H7 (cell line): ENCODE measurements at regions not wholly inside any gene's neighbourhood (a gene's known extent, or its start where the extent isn't known, plus 50 kb on each side); places are given as distances from the start of the nearest gene placed in this dataset.
"Not testable (repeated sequence)": the region's sequence is repeated elsewhere in the genome, so short reads cannot be mapped to it uniquely, and the experiment has no call there.

Experiments
- DNase-seq: peaks from one replicate; pipeline ENCODE4 v3.0.0; 2012
- H3K27me3 ChIP-seq: 2 replicates; pipeline ENCODE4 v1.6.0; 2011; ENCODE audit warnings: mild to moderate bottlenecking, low read length; ENCODE audit not compliant: control insufficient read depth, insufficient read depth
- H3K36me3 ChIP-seq: replicated peaks from 2 replicates; pipeline ENCODE4 v1.5.1; 2011; ENCODE audit warnings: low read length; ENCODE audit not compliant: control insufficient read depth, insufficient read depth
- H3K4me3 ChIP-seq: 2 replicates; pipeline ENCODE4 v1.5.1; 2011; ENCODE audit warnings: low read depth, mild to moderate bottlenecking, control low read depth, low read length, moderate library complexity; ENCODE audit not compliant: insufficient read depth

DNA sequence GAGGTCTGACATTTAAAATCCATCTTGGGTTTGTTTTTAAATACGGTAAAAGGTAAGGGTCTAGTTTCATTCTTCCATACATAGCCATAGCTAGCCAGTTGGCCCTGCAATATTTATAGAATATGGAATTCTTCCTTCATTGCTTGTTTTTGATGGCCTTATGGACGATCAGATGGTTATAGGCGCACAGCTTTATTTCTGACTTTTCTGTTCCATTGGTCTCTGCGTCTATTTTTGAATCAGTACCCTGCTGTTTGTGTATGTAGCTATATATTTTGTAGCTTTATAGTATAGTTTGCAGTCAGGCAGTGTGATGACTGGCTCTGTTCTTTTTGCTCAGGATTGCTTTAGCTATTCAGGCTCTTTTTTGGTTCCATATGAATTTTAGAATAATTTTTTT is 366.8 kb upstream of the MIS18BP1 start:
- no peaks in the 10 kb centered on the region for H3K36me3 ChIP-seq
- H3K27me3 ChIP-seq, result no peaks in the 10 kb centered on the region
- no peak overlapping the region for H3K4me3 ChIP-seq
- no peak for DNase-seq

DNA sequence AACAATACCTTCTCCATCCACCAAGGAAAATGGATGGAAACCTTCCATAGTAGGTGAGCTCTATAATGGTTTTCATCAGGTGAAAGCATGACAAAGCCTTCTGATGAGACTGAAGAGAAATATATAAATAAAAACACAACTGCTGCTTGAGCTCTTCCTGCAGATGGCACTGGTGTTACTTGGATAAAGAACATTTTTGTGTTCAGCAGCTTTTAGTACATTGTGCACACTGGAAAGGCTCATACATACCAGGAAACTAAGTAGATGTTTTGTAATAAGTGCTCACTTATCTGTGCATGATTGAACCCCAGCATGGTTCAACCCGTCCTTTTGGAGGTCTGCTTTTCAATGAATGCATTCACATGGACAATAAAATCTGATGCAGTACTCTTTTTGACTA is 357.3 kb upstream of the MIS18BP1 start:
- DNase-seq, result no peak
- no peak overlapping the region for H3K4me3 ChIP-seq
- H3K27me3 ChIP-seq, result no peaks in the 10 kb centered on the region
- H3K36me3 ChIP-seq, result no peaks in the 10 kb centered on the region

DNA sequence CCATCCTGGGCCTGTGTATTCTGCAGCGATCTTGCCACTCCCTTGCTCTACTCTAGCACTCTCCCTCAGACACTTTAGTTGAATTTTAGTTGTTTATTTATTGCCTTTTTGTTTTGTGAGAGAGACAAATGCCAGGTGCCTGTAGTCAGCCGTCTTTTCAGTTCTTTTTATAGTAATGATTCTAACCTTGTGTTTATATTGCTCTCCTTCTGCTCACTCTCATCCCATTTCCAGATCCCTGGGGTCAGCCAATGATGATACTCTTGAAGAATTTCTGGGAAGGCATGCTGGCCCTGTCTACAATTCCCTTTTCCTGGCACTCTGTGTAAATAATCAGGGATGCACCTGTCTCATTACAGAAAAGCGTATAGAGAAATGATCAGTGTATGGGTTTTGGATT is 334.1 kb upstream of the MIS18BP1 start:
- no peaks in the 10 kb centered on the region for H3K27me3 ChIP-seq
- no peaks in the 10 kb centered on the region for H3K36me3 ChIP-seq
- no peak for DNase-seq
- H3K4me3 ChIP-seq, result no peak overlapping the region

DNA sequence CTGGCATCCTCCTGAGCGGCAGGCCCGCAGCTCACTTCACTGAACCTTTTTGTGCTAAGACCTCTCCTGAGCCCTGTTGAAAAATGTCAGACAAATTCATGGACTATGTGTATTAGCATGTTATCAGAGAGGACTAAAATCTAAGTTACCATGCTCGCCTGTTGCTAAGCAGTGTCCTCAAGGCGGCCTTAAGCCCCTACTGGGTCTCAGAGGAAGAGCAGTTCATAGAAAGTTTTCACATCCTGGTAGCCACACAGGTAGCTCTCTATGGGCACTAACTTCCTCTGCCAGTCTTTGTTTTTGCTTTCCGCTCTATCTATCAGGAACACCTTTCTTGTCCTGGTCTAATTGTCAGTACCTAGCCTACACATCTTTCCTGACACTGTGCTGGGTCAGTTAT is 306.6 kb upstream of the MIS18BP1 start:
- no peaks in the 10 kb centered on the region for H3K27me3 ChIP-seq
- no peak overlapping the region for H3K4me3 ChIP-seq
- H3K36me3 ChIP-seq, result no peaks in the 10 kb centered on the region
- peak; percentile 3 for DNase-seq

DNA sequence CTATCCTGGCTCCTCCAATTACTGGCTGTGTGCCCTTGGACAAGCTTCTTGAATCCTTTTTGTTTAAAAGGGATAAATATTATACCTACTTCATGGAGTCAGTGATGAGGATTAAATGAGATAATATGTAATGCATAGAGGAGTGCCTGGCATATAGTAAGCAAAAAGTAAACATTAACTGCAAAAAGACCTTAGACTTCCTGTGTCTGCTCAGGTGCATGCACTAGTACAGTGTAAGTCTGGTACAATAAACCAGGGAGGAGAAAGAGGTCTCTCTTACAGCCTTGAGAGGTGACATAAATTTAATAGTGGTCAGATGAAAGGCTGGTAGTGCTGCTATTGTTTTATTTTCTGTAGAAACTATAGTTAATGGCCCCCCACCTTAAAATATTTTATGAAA is 305.2 kb upstream of the MIS18BP1 start:
- Histone ChIP-seq H3K27me3 (no peaks in the 10 kb centered on the region), H3K4me3 (no peak overlapping the region), H3K36me3 (no peaks in the 10 kb centered on the region)
- DNase-seq, result no peak

DNA sequence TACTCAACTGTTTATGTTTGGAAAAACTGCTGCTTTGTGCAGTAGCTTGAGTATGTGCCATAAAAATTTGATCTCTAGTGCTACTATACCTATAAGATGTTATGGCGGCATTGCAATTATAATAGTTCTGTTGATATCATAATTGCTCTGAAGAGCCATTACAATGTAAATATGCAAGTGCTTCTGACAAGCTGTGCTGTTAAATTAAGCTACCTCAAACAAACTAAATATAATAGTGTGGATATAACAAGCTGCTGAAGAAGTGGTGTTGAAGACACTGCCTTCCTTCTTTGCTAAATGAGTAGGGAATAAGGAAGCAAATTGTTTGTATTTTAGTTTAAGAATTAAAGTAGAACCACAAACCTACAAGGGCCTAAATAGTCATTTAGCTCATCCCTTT is 301.0 kb upstream of the MIS18BP1 start:
- Histone ChIP-seq H3K4me3 (no peak overlapping the region), H3K36me3 (no peaks in the 10 kb centered on the region), H3K27me3 (no peaks in the 10 kb centered on the region)
- DNase-seq, result no peak

DNA sequence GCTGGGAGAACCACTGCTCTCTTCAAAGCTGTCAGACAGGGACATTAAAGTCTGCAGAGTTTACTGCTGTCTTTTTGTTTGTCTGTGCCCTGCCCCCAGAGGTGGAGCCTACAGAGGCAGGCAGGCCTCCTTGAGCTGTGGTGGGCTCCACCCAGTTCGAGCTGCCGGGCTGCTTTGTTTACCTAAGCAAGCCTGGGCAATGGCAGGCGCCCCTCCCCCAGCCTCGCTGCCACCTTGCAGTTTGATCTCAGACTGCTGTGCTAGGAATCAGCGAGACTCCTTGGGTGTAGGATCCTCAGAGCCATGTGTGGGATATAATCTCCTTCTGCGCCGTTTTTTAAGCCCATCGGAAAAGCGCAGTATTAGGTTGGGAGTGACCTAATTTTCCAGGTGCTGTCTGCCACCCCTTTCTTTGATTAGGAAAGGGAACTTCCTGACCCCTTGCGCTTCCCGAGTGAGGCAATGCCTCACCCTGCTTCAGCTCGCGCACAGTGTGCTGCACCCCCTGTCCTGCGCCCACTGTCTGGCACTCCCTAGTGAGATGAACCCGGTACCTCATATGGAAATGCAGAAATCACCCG is 298.3 kb upstream of the MIS18BP1 start:
- H3K4me3 ChIP-seq, result peak overlapping the region; percentile 37
- not testable (repeated sequence) for H3K36me3 ChIP-seq, H3K27me3 ChIP-seq, DNase-seq

DNA sequence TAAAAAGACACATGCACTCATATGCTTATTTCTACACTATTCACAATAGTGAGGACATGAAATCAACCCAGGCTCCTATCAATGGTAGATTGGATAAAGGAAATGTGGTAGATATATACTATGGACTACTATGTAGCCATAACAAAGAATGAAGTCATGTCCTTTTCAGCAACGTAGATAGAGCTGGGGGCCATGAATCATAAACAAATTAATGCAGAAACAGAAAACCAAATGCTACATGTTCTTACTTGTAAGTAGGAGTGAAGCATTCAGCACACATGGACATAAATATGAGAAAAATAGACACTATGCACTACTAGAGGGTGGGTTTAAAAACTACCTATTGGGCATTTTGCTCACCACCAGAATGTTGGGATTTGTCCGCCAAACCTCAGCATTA is 278.0 kb upstream of the MIS18BP1 start:
- no peak overlapping the region for H3K4me3 ChIP-seq
- no peak for DNase-seq

DNA sequence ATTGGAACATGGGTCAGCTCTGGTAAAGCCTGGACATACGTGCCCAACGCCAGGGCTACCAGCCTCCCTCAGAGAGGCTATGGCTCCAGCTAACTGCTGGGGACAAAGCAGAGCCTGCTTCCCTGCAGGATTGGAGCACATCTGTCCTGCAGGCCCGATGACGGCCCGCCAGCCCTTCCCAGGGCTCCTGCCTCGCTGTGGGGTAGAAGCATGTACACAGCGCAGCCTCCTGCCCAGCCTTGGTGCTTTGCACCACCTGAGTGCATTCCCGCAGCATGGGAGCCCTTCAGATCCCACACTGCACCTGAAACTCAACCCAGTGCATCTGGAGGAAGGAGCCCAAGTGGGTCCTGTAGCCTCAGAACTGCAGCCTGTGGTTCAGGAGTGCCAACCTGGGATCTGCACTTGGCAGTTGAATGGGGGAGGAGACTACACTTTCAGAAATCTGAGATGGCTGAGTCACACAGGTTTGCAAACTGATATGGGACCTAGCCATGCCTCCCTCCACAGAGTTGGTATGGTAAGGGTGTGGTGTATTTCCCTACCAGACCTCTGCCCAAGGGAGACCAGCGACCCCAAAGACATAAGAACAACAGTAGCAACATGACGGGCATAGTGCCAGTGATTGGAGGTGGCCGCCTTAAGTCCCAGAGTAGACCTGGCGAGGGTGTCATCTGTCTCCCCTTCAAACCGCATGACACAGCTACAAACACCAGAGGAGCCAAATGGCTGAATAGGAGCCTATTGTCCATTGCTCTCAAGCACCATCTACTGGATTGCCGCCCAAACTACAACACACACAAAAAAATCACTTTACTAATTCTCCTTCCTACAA is 273.9 kb upstream of the MIS18BP1 start:
- Histone ChIP-seq H3K27me3 (no peaks in the 10 kb centered on the region), H3K36me3 (no peaks in the 10 kb centered on the region), H3K4me3 (no peak overlapping the region)
- peak; percentile 66 for DNase-seq

More for the DNA sequence above, 278.0 kb upstream of the MIS18BP1 start:
- no peaks in the 10 kb centered on the region for H3K27me3 ChIP-seq
- no peaks in the 10 kb centered on the region for H3K36me3 ChIP-seq

DNA sequence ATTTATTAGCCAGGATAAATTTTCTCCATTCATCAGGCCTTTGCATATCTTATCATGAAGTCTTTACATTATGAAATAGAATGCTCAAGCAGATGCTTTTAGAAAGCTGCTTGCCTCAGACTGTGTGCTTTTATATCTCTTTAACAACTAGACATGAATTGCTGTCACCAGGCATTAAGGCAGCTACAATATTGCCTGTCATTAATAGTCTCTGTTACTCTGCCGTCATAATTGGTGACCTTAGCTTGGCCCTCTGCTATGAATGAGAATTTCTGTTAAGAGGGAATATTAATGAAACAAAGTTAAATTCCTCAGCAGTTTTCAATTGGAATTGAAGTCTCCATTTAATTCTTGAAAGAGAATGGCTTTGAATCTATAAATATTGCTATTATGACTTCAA is 266.8 kb upstream of the MIS18BP1 start:
- H3K4me3 ChIP-seq, result no peak overlapping the region
- H3K36me3 ChIP-seq, result no peaks in the 10 kb centered on the region
- no peak for DNase-seq
- no peaks in the 10 kb centered on the region for H3K27me3 ChIP-seq

DNA sequence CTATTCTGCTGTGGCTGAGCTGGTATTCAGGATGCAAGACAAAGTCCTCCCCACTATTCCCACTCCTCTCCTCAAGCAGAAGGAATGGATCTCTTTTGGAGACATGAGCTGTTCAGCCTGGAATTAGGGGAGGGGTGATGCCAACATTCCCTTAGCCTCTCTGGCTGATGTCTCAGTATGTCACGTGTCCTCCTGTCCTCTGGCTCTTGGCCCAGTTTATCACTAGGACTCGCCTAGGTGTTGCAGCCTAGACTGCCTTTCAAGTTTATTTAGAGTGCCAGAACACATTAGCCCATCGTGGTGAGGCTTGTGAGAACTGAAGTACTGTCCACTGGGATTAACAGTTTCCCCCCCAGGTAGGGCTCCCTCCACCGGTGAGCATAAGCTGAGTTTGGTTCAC is 239.9 kb upstream of the MIS18BP1 start:
- DNase-seq, result no peak
- Histone ChIP-seq H3K27me3 (no peaks in the 10 kb centered on the region), H3K4me3 (no peak overlapping the region), H3K36me3 (no peaks in the 10 kb centered on the region)

DNA sequence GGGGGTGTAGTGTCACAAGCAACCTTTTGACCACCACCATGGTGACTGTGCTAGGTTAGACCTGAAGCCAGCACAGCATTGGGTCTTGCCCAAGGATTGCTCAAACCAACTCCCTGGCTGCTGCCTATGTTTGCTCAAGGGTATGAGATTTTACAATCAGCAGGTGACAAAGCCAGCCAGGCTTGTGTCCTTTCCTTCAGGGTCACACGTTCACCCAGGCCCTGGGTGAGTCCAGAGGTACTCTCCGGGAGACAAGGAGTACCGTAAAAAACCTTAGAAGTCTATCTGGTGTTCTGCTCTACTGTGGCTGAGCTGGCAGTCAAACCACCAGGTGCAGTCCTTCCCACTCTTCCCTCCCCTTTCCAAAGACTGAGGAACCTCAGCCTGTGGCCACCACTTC is 238.9 kb upstream of the MIS18BP1 start:
- Histone ChIP-seq H3K27me3 (no peaks in the 10 kb centered on the region), H3K4me3 (no peak overlapping the region), H3K36me3 (no peaks in the 10 kb centered on the region)
- no peak for DNase-seq

DNA sequence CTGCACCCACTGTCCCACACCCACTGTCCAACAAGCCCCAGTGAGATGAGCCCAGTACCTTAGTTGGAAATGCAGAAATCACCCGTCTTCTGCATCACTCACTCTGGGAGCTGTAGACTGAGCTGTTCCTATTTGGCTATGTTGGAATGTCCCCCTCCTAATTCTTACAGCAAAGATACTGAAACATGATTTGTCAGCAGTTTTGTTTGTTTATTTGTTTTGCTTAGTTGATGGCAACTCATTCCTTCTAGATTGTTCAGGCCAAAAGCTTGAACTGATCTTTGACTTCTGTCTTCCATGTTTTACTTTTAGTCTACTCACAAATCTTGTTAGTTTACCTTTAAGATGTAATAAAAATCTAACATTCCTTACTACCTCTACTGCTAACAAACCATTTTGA is 233.6 kb upstream of the MIS18BP1 start:
- Histone ChIP-seq H3K4me3 (no peak overlapping the region), H3K36me3 (no peaks in the 10 kb centered on the region), H3K27me3 (no peaks in the 10 kb centered on the region)
- DNase-seq, result no peak

DNA sequence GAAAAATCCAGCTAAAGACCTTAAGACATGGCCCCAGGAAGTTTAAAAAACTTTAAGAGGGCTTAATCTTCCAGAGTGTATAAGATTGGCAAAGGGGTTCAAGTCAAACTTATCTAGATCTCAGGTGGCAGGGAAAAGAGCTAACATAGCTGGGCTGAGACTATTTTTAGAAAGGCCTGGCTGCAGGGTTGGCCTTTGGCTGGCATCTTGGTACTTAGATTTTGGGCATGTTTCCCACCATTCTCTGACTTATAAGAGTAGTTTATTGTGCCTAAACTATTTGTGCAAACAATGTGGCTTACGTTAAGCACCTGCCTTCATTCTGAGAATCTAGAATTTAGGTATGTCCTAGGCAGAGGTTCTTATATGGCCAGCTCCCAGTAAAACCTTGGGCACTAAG is 214.0 kb upstream of the MIS18BP1 start:
- no peak for DNase-seq
- Histone ChIP-seq H3K4me3 (no peak overlapping the region), H3K36me3 (no peaks in the 10 kb centered on the region), H3K27me3 (no peaks in the 10 kb centered on the region)

DNA sequence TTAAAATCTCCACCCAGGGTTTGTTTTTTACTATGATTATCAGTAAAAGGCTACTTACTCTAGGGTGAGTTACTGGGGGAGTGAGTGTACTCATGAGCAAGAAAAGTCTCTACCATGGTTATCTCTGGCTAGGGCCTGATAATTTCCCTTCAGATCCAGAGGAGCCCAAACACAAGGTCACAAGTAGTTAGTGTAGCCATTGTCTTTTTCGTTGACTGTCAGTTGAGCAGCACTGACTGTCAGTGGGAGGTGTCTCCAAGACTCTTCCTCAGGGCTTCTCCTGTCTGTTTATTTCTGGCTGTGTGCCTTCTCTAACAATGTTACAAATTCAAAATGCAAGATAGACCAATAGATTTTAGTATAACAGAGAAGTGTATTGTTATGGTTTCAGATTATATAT is 181.2 kb upstream of the MIS18BP1 start:
- H3K27me3 ChIP-seq, result no peaks in the 10 kb centered on the region
- no peak for DNase-seq

More for the DNA sequence above, 181.2 kb upstream of the MIS18BP1 start:
- H3K36me3 ChIP-seq, result no peaks in the 10 kb centered on the region
- H3K4me3 ChIP-seq, result no peak overlapping the region
